ENCODE measurements at regions not wholly inside any gene's neighbourhood (a gene's known extent, or its start where the extent isn't known, plus 50 kb on each side); places are given as distances from the start of the nearest gene placed in this dataset.

DNA sequence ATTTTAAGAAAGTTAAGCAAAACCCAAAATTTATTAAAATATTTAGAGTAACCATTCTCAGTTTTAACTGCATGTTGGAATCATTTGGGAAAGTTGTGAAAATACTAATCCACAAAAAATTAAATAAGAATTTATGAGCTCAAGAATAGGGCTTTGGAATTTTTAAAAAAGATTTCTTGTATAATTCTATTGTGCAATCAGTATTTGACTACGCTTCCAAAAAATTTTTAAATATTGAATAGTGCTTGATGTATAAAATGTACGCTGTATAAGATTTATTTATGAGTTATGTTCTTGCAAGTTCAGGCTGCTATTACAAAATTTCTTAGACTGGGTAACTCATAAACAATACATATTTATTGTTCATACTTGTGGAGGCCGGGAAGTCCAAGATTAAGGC, 571.7 kb downstream of the MMUT start:
- no peaks in the 10 kb centered on the region for H3K27me3 Mint-ChIP-seq (ENCODE audit: insufficient read depth)
- DNase-seq, result no peak
- no peaks in the 10 kb centered on the region for H3K4me1 ChIP-seq (ENCODE audit: control insufficient read depth, insufficient read depth, low read length)
- H3K4me3 ChIP-seq (ENCODE audit: low read length), result no peak overlapping the region
- no peaks in the 10 kb centered on the region for H3K9me3 Mint-ChIP-seq
- no peaks in the 10 kb centered on the region for H3K36me3 ChIP-seq (ENCODE audit: control insufficient read depth, insufficient read depth, low read length)
- H3K9ac ChIP-seq (ENCODE audit: extremely low read depth, low read length, poor library complexity, severe bottlenecking), result no peak overlapping the region
- no peak overlapping the region for H3K27ac Mint-ChIP-seq
- no peaks in the 10 kb centered on the region for H3K27me3 ChIP-seq (ENCODE audit: control insufficient read depth, insufficient read depth, low read length, poor library complexity, severe bottlenecking)
- H3K4me1 Mint-ChIP-seq, result peaks cover 3% of the 10 kb centered on the region
- H3K4me3 Mint-ChIP-seq, result no peak overlapping the region
- H3K9me3 ChIP-seq (ENCODE audit: control insufficient read depth, low read length), result no peaks in the 10 kb centered on the region
- WGBS, 2 experiments (ENCODE audit: insufficient coverage in 1 of 2, insufficient read length in 1 of 2), result 88 to 100% methylated on average over 1 to 3 of the region's 3 CpGs
- TF ChIP-seq, protein P1, sequence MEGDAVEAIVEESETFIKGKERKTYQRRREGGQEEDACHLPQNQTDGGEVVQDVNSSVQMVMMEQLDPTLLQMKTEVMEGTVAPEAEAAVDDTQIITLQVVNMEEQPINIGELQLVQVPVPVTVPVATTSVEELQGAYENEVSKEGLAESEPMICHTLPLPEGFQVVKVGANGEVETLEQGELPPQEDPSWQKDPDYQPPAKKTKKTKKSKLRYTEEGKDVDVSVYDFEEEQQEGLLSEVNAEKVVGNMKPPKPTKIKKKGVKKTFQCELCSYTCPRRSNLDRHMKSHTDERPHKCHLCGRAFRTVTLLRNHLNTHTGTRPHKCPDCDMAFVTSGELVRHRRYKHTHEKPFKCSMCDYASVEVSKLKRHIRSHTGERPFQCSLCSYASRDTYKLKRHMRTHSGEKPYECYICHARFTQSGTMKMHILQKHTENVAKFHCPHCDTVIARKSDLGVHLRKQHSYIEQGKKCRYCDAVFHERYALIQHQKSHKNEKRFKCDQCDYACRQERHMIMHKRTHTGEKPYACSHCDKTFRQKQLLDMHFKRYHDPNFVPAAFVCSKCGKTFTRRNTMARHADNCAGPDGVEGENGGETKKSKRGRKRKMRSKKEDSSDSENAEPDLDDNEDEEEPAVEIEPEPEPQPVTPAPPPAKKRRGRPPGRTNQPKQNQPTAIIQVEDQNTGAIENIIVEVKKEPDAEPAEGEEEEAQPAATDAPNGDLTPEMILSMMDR (conservative IDR thresholded peaks at IDR 0.05), result no peak
- H3K36me3 Mint-ChIP-seq (ENCODE audit: low read depth), result no peaks in the 10 kb centered on the region
- no peak overlapping the region for H3K27ac ChIP-seq (ENCODE audit: low read depth, low read length)

DNA sequence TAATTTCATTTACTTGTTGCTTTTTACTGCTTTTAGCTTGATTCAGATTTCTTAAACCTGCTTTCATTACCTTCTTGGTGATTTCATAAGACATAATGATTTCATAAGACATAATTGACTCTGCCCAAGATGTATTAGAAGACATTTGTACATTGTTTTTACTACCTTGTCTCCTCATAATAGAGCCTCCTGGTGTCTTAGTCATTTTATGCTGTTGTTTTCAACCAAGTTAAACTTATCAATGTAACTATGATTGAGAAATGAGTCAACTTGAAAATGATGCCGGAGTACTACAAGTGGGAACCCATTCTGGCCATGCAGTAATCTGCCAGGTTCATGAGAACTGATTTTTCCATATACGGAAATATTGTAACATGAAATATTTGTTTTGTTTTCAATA, 573.6 kb downstream of the MMUT start:
- no peak overlapping the region for H3K4me3 Mint-ChIP-seq
- H3K4me1 Mint-ChIP-seq, result peaks cover 3% of the 10 kb centered on the region
- Histone ChIP-seq H3K27ac (ENCODE audit: low read depth, low read length) (no peak overlapping the region), H3K4me1 (ENCODE audit: control insufficient read depth, insufficient read depth, low read length) (no peaks in the 10 kb centered on the region), H3K9ac (ENCODE audit: extremely low read depth, low read length, poor library complexity, severe bottlenecking) (no peak overlapping the region), H3K27me3 (ENCODE audit: control insufficient read depth, insufficient read depth, low read length, poor library complexity, severe bottlenecking) (no peaks in the 10 kb centered on the region), H3K4me3 (ENCODE audit: low read length) (no peak overlapping the region), H3K36me3 (ENCODE audit: control insufficient read depth, insufficient read depth, low read length) (no peaks in the 10 kb centered on the region), H3K9me3 (ENCODE audit: control insufficient read depth, low read length) (no peaks in the 10 kb centered on the region)
- TF ChIP-seq, protein P1 (conservative IDR thresholded peaks at IDR 0.05), result no peak
- H3K27me3 Mint-ChIP-seq (ENCODE audit: insufficient read depth), result no peaks in the 10 kb centered on the region
- WGBS, 2 experiments (ENCODE audit: insufficient coverage in 1 of 2, insufficient read length in 1 of 2), result 95% methylated on average over 2 of the region's 2 CpGs; no CpG with 5 or more reads in 1 of the 2 experiments
- no peaks in the 10 kb centered on the region for H3K36me3 Mint-ChIP-seq (ENCODE audit: low read depth)
- no peaks in the 10 kb centered on the region for H3K9me3 Mint-ChIP-seq
- no peak for DNase-seq
- no peak overlapping the region for H3K27ac Mint-ChIP-seq

DNA sequence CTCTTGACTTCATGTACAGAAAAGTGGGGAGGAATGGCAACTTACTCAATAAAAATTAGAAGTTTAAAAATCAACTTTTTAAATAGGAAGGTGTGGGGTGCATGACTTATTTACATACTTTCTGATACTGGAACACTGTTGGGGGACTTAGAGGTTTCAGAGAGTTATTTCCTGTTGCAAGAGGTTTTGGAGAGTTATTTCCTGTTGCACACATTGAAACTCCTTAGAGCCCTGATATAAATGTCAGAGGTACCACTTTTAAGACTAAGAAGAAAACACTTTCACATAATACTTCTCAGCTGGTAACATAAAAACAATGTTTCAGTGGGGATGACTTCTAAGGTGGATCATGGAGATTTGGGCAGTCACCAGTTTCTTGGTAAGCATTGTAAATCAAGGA, 579.9 kb downstream of the MMUT start:
- H3K36me3 ChIP-seq (ENCODE audit: control insufficient read depth, insufficient read depth, low read length), result no peaks in the 10 kb centered on the region
- H3K4me3 ChIP-seq (ENCODE audit: low read length), result no peak overlapping the region
- no peaks in the 10 kb centered on the region for H3K9me3 ChIP-seq (ENCODE audit: control insufficient read depth, low read length)
- no peaks in the 10 kb centered on the region for H3K27me3 ChIP-seq (ENCODE audit: control insufficient read depth, insufficient read depth, low read length, poor library complexity, severe bottlenecking)
- Mint-ChIP-seq H3K27ac (no peak overlapping the region), H3K4me3 (no peak overlapping the region), H3K4me1 (peaks cover 3% of the 10 kb centered on the region), H3K9me3 (no peaks in the 10 kb centered on the region), H3K36me3 (ENCODE audit: low read depth) (no peaks in the 10 kb centered on the region), H3K27me3 (ENCODE audit: insufficient read depth) (no peaks in the 10 kb centered on the region)
- TF ChIP-seq, protein P1 (conservative IDR thresholded peaks at IDR 0.05), result no peak
- H3K4me1 ChIP-seq (ENCODE audit: control insufficient read depth, insufficient read depth, low read length), result no peaks in the 10 kb centered on the region
- H3K9ac ChIP-seq (ENCODE audit: extremely low read depth, low read length, poor library complexity, severe bottlenecking), result no peak overlapping the region
- H3K27ac ChIP-seq (ENCODE audit: low read depth, low read length), result no peak overlapping the region
- no peak for DNase-seq

All from endodermal cell (in vitro differentiated cells).